BJ (cell line): ENCODE measurements at regions not wholly inside any gene's neighbourhood (a gene's known extent, or its start where the extent isn't known, plus 50 kb on each side); places are given as distances from the start of the nearest gene placed in this dataset.

Experiments used
- CTCF ChIA-PET: fragments of 350-600 bp; formaldehyde crosslinking; extraction: SDS; loops from one replicate; lab custom pipeline; 2021; ENCODE audit warnings: antibody characterized with exemption, inconsistent platforms; lab: Yijun Ruan, JAX
- POLR2A ChIA-PET: fragments of 300-600 bp; sonication (Branson Sonifier 250); formaldehyde crosslinking; extraction: SDS; loops from one replicate; lab custom pipeline; 2021; ENCODE audit warnings: antibody characterized with exemption; lab: Charles Lee
- DNase-seq: peaks from one replicate; pipeline ENCODE4 v3.0.0-alpha.2; 2011; ENCODE audit warnings: low read depth
- H3K27me3 ChIP-seq: 2 replicates; pipeline ENCODE4 v1.6.0; 2011; ENCODE audit warnings: low read length; ENCODE audit not compliant: control insufficient read depth, insufficient read depth
- H3K36me3 ChIP-seq: 2 replicates; pipeline ENCODE4 v1.5.1; 2011; ENCODE audit warnings: low read length; ENCODE audit not compliant: control insufficient read depth, insufficient read depth
- H3K4me3 ChIP-seq: 2 replicates; pipeline ENCODE4 v1.5.1; 2011; ENCODE audit warnings: low read depth, mild to moderate bottlenecking, control low read depth, low read length
- TF ChIP-seq, protein P1 (sequence below): IDR thresholded peaks from 2 replicates; pipeline ENCODE4 v1.5.1; 2011; ENCODE audit warnings: low read depth, mild to moderate bottlenecking, control low read depth, inconsistent platforms, low read length, moderate library complexity; ENCODE audit not compliant: insufficient read depth

DNA sequence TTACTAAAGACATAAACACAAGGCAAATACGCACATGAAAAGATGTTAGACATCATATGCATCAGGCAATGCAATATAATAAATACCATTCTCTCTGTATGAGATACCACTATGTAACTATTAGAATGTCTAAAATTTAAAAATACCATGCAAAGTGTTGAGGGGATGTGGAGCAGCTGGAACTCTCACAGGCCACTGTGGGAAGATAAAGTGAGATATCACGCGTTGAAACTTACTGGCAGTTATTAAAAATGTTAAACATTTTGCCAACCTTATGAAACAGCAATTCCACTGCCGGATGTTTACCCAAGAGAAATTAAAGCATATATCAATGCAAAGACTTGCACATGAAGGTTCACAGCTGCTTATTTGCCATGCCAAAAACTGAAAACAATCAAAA is 556.7 kb downstream of the LRRC70 start:
- H3K36me3 ChIP-seq, result no peaks in the 10 kb centered on the region
- H3K4me3 ChIP-seq, result no peak overlapping the region
- POLR2A ChIA-PET, result no interaction called here
- CTCF ChIA-PET, result no interaction called here
- no peak for DNase-seq
- no peaks in the 10 kb centered on the region for H3K27me3 ChIP-seq
- TF ChIP-seq, protein P1, sequence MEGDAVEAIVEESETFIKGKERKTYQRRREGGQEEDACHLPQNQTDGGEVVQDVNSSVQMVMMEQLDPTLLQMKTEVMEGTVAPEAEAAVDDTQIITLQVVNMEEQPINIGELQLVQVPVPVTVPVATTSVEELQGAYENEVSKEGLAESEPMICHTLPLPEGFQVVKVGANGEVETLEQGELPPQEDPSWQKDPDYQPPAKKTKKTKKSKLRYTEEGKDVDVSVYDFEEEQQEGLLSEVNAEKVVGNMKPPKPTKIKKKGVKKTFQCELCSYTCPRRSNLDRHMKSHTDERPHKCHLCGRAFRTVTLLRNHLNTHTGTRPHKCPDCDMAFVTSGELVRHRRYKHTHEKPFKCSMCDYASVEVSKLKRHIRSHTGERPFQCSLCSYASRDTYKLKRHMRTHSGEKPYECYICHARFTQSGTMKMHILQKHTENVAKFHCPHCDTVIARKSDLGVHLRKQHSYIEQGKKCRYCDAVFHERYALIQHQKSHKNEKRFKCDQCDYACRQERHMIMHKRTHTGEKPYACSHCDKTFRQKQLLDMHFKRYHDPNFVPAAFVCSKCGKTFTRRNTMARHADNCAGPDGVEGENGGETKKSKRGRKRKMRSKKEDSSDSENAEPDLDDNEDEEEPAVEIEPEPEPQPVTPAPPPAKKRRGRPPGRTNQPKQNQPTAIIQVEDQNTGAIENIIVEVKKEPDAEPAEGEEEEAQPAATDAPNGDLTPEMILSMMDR, result no peak

GRCh38 chr5:63131626-63132285 is 553.1 kb downstream of the LRRC70 start:
- H3K27me3 ChIP-seq, result no peaks in the 10 kb centered on the region
- H3K4me3 ChIP-seq, result no peak overlapping the region
- no peak for DNase-seq
- no peaks in the 10 kb centered on the region for H3K36me3 ChIP-seq
- ChIA-PET CTCF (no interaction called here), POLR2A (no interaction called here)
- TF ChIP-seq, protein P1, result no peak

GRCh38 chr5:63128761-63129160 is 550.1 kb downstream of the LRRC70 start:
- ChIA-PET POLR2A (no interaction called here), CTCF (no interaction called here)

DNA sequence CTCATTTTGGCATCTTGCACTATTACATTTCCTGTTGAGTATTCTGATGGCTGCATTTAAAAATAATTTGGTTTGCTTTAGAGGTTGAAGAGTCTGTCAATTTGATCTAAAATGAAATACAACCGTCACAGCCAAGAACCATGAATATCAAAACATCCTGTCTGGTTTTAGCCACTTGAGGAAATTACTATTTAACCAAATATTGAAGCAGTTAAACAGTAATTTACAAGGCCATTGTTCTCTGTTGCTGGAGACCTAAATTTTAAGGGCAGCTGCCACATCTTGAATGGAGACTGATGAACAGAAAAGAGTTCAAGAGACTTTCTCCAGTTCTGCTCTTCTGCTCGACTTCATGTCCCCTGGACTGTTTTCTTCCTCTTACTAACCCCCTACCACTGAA is 549.4 kb downstream of the LRRC70 start:
- ChIA-PET CTCF (no interaction called here), POLR2A (no interaction called here)
- H3K36me3 ChIP-seq, result no peaks in the 10 kb centered on the region
- no peak overlapping the region for H3K4me3 ChIP-seq
- no peaks in the 10 kb centered on the region for H3K27me3 ChIP-seq
- DNase-seq, result no peak
- TF ChIP-seq, protein P1, result no peak

More at GRCh38 chr5:63128761-63129160, 550.1 kb downstream of the LRRC70 start:
- Histone ChIP-seq H3K27me3 (no peaks in the 10 kb centered on the region), H3K36me3 (no peaks in the 10 kb centered on the region), H3K4me3 (no peak overlapping the region)
- TF ChIP-seq, protein P1, result no peak
- no peak for DNase-seq

DNA sequence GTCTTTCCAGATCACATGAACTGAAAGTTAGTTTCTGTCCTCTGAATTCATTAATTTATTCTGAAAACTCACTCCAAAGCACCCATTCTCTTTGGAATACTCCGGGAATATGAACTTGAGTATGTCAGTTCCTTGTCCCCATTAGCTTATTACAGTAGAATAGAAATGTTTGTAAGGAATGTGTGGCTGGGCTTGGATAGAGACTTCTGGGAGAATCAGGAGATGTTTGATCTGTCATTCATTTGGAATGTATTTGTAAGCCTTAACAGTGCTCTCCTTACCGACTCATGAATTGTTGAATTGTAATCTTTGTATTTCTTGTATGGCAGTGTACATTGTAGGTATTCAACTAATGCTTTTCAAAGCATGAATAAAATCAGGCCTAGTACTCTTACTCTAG is 548.4 kb downstream of the LRRC70 start:
- ChIA-PET CTCF (interaction anchor here (1.1 kb wide), 1 partner anchor 10 kb away, joined by 3 read pairs; no protein-coding TSS in a partner anchor), POLR2A (no interaction called here)
- TF ChIP-seq, protein P1, result no peak
- DNase-seq, result no peak
- no peaks in the 10 kb centered on the region for H3K36me3 ChIP-seq
- H3K27me3 ChIP-seq, result no peaks in the 10 kb centered on the region
- H3K4me3 ChIP-seq, result no peak overlapping the region
